HEK293 (cell line): ENCODE measurements at regions not wholly inside any gene's neighbourhood (a gene's known extent, or its start where the extent isn't known, plus 50 kb on each side); places are given as distances from the start of the nearest gene placed in this dataset.

ENCODE experiments used
- BCL11A ChIP-seq: fragments of 450-650 bp; formaldehyde crosslinking; IDR thresholded peaks from 2 replicates; pipeline ENCODE4 v1.5.1; 2016; ENCODE audit warnings: low read depth, missing biosample characterization, missing genetic modification characterization
- CTCF ChIP-seq: fragments of 450-650 bp; formaldehyde crosslinking; IDR thresholded peaks from 2 replicates; pipeline ENCODE4 v1.5.1; 2016; ENCODE audit warnings: missing biosample characterization, missing genetic modification characterization
- MYNN ChIP-seq: fragments of 450-650 bp; formaldehyde crosslinking; IDR thresholded peaks from 2 replicates; pipeline ENCODE4 v1.5.1; 2016; ENCODE audit warnings: missing biosample characterization, missing genetic modification characterization, borderline replicate concordance
- REST ChIP-seq: fragments of 450-650 bp; formaldehyde crosslinking; IDR thresholded peaks from 2 replicates; pipeline ENCODE4 v1.5.1; 2016; ENCODE audit warnings: missing biosample characterization, missing genetic modification characterization
- SP7 ChIP-seq: fragments of 450-650 bp; formaldehyde crosslinking; IDR thresholded peaks from 2 replicates; pipeline ENCODE4 v1.5.1; 2016; ENCODE audit warnings: missing biosample characterization, missing genetic modification characterization
- TCF7L2 ChIP-seq: IDR thresholded peaks from 2 replicates; pipeline ENCODE4 v1.6.1; 2011; ENCODE audit warnings: low read depth, mild to moderate bottlenecking, inconsistent platforms, low read length, moderate library complexity, borderline replicate concordance
- TRIM28 ChIP-seq: IDR thresholded peaks from 2 replicates; pipeline ENCODE4 v1.6.1; 2011; ENCODE audit warnings: low read length, control low read depth, borderline replicate concordance
- YY1 ChIP-seq: fragments of 450-650 bp; formaldehyde crosslinking; IDR thresholded peaks from 2 replicates; pipeline ENCODE4 v1.5.1; 2018; ENCODE audit warnings: missing biosample characterization, missing genetic modification characterization
- ZBTB1 ChIP-seq: fragments of 450-650 bp; formaldehyde crosslinking; IDR thresholded peaks from 2 replicates; pipeline ENCODE4 v1.5.1; 2016; ENCODE audit warnings: missing biosample characterization, missing genetic modification characterization
- ZNF221 ChIP-seq: fragments of 450-650 bp; formaldehyde crosslinking; IDR thresholded peaks from 2 replicates; pipeline ENCODE4 v1.5.1; 2017; ENCODE audit warnings: missing biosample characterization, missing genetic modification characterization, borderline replicate concordance
- ZNF341 ChIP-seq: fragments of 450-650 bp; formaldehyde crosslinking; IDR thresholded peaks from 2 replicates; pipeline ENCODE4; 2016; ENCODE audit warnings: low read depth, missing biosample characterization, missing genetic modification characterization
- ZNF513 ChIP-seq: fragments of 450-650 bp; IDR thresholded peaks from 2 replicates; pipeline ENCODE4 v1.5.1; 2018; ENCODE audit warnings: missing biosample characterization, missing genetic modification characterization
- ZNF645 ChIP-seq: fragments of 450-650 bp; formaldehyde crosslinking; IDR thresholded peaks from 2 replicates; pipeline ENCODE4; 2016; ENCODE audit warnings: missing biosample characterization, missing genetic modification characterization
- ZNF792 ChIP-seq: fragments of 450-650 bp; formaldehyde crosslinking; IDR thresholded peaks from 2 replicates; pipeline ENCODE4 v1.5.1; 2016; ENCODE audit warnings: missing biosample characterization, missing genetic modification characterization

GRCh38 chr6:40815731-40816130 lies 223.3 kb downstream of the UNC5CL start:
- TF ChIP-seq REST (tag by site-specific recombination), result no peak
- no peak for TF ChIP-seq TCF7L2
- no peak for TF ChIP-seq TRIM28
- no peak for TF ChIP-seq BCL11A (tag by site-specific recombination)
- TF ChIP-seq CTCF (tag by site-specific recombination), result no peak
- no peak for TF ChIP-seq MYNN (tag by site-specific recombination)
- no peak for TF ChIP-seq ZBTB1 (tag by site-specific recombination)
- TF ChIP-seq ZNF792 (tag by site-specific recombination), result no peak
- TF ChIP-seq ZNF513 (tag by site-specific recombination), result no peak
- TF ChIP-seq ZNF341, result no peak
- no peak for TF ChIP-seq SP7 (tag by site-specific recombination)
- TF ChIP-seq ZNF221 (tag by site-specific recombination), result no peak
- TF ChIP-seq ZNF645, result no peak
- TF ChIP-seq YY1 (tag by site-specific recombination), result no peak
